Ovary (tissue), 7 donors: ENCODE measurements at regions not wholly inside any gene's neighbourhood (a gene's known extent, or its start where the extent isn't known, plus 50 kb on each side); places are given as distances from the start of the nearest gene placed in this dataset.

Experiments used
- DNase-seq, 5 donors: peaks; one replicate each; pipeline ENCODE4 v3.0.0-alpha.2; 2019 to 2020
- H3K27ac ChIP-seq, 2 donors: fragments of 200-600 bp; one replicate each; pipeline versions ENCODE4 v1.5.1 to v1.8.0; 2019 to 2022
- H3K27me3 ChIP-seq: fragments of 200-600 bp; one replicate; pipeline ENCODE4 v1.8.0; 2022
- H3K36me3 ChIP-seq: fragments of 200-600 bp; sonication (generic); one replicate; pipeline ENCODE4 v1.5.1; 2019
- H3K4me1 ChIP-seq: one replicate; pipeline ENCODE4 v1.8.1; 2013; ENCODE audit warnings: mild to moderate bottlenecking, moderate library complexity; ENCODE audit not compliant: insufficient read depth
- H3K4me3 ChIP-seq: fragments of 200-600 bp; sonication (generic); one replicate; pipeline ENCODE4 v1.5.1; 2017
- H3K9me3 ChIP-seq, 2 donors: fragments of 200-600 bp in 1 of 2; sonication (generic) in 1 of 2; one replicate each; pipeline versions ENCODE4 v1.5.1 to v1.8.1; 2013 to 2019; ENCODE audit warnings: mild to moderate bottlenecking in 1 of 2, moderate library complexity in 1 of 2
- EP300 ChIP-seq: sonication (generic); formaldehyde crosslinking; IDR thresholded peaks from one replicate; pipeline ENCODE4 v1.6.1; 2017; ENCODE audit warnings: antibody characterized with exemption
- POLR2A ChIP-seq: fragments of 450-650 bp; IDR thresholded peaks from one replicate; pipeline ENCODE4 v1.6.1; 2017; ENCODE audit warnings: antibody characterized with exemption, mild to moderate bottlenecking, moderate library complexity
- WGBS, 3 donors: extraction: QIAGEN DNeasy Blood & Tissue Kit in 1 of 3; methylation state at CpG; one replicate each; pipeline versions ENCODE4 v1.1.5 to v1.1.7; 2013 to 2017; 5-methylcytosine and 5-hydroxymethylcytosine counted together
- intact Hi-C, 4 donors: fragments of 100-400 bp; cut with DNase I; formaldehyde crosslinking; loops; one replicate each; pipeline versions ENCODE4 v1.11.0 to v1.15.1; 2022 to 2023
- TF ChIP-seq, protein P1 (sequence below), 3 donors: fragments of 450-650 bp in 2 of 3; fragments of 200-600 bp in 1 of 3; IDR thresholded peaks; one replicate each; pipeline versions ENCODE4 v1.5.1 to v1.8.0; 2016 to 2022; ENCODE audit warnings: antibody characterized with exemption in 3 of 3, mild to moderate bottlenecking in 1 of 3
- donor health status: DM: no; HTN: no; CAD: no; lungs with moderate emphysema.
- donor health status: DM: no; HTN: no; CAD: no.
- donor health status: Bipolar disorder and iron deficiency.
- donor health status: DM: no; HTN: no; CAD: no.
- donor health status: DM: yes; HTN: yes; CAD: no.

DNA sequence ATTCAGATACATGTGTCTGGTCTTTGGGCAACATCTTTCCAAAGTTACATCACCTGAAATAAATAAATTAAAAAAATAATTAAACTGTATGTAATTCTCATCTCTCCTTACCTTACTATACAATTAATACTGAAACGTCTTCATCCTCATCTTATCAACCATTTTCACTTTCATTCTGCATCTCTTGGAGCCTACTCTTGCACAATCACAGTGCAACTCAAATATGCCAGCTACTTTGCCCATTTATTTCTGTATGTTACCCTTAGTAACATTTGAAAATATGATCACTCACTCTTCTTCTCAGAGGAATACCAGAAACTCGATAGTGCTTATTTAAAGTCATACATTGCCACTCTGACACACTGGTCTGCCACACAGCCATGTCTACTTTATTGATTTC lies 1357.1 kb upstream of the CADM2 start:
- intact Hi-C loops = no loop called here
- DNase-seq = no peak
- Histone ChIP-seq H3K27me3 (no peaks in the 10 kb centered on the region), H3K27ac (no peak overlapping the region), H3K36me3 (no peaks in the 10 kb centered on the region), H3K9me3 (no peaks in the 10 kb centered on the region), H3K4me3 (no peak overlapping the region), H3K4me1 (no peaks in the 10 kb centered on the region)
- 70 to 78% (median 77%) methylated on average over 2 of the region's 2 CpGs for WGBS, 3 donors
- TF ChIP-seq EP300 (no peak), POLR2A (no peak)
- TF ChIP-seq, protein P1, sequence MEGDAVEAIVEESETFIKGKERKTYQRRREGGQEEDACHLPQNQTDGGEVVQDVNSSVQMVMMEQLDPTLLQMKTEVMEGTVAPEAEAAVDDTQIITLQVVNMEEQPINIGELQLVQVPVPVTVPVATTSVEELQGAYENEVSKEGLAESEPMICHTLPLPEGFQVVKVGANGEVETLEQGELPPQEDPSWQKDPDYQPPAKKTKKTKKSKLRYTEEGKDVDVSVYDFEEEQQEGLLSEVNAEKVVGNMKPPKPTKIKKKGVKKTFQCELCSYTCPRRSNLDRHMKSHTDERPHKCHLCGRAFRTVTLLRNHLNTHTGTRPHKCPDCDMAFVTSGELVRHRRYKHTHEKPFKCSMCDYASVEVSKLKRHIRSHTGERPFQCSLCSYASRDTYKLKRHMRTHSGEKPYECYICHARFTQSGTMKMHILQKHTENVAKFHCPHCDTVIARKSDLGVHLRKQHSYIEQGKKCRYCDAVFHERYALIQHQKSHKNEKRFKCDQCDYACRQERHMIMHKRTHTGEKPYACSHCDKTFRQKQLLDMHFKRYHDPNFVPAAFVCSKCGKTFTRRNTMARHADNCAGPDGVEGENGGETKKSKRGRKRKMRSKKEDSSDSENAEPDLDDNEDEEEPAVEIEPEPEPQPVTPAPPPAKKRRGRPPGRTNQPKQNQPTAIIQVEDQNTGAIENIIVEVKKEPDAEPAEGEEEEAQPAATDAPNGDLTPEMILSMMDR (IDR thresholded peaks at IDR 0.05) = no peak

GRCh38 chr3:83622526-83622925 lies 1336.3 kb upstream of the CADM2 start:
- Histone ChIP-seq H3K4me1 (no peaks in the 10 kb centered on the region), H3K36me3 (no peaks in the 10 kb centered on the region), H3K9me3 (no peaks in the 10 kb centered on the region), H3K27me3 (no peaks in the 10 kb centered on the region), H3K4me3 (no peak overlapping the region), H3K27ac (no peak overlapping the region)
- TF ChIP-seq, protein P1 (IDR thresholded peaks at IDR 0.05) = no peak
- TF ChIP-seq EP300 (no peak), POLR2A (no peak)
- intact Hi-C loops = no loop called here
- 86 to 91% (median 89%) methylated on average over 2 of the region's 2 CpGs for WGBS, 3 donors
- DNase-seq = no peak

DNA sequence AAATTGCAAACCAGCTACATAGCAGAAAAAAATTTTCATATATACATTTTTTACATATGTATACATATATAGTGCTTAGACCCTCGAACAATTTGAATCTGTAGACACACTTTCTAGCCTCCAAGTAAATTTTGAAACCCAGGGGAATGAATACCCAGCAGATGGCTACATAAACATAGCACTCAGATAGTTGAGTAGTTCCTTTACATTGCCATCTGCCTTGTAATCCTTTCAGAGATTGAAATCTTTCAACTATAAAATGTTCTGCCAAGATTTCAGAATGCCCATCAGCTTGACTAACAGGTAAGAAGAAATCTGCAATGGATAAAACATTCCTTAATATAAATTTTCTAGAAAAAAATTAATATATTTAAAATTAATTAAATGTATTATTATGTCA lies 1333.5 kb upstream of the CADM2 start:
- no peak overlapping the region for H3K4me3 ChIP-seq
- H3K27me3 ChIP-seq = no peaks in the 10 kb centered on the region
- TF ChIP-seq POLR2A (no peak), EP300 (no peak)
- TF ChIP-seq, protein P1 (IDR thresholded peaks at IDR 0.05) = no peak
- DNase-seq = no peak
- H3K36me3 ChIP-seq = no peaks in the 10 kb centered on the region
- no peaks in the 10 kb centered on the region for H3K4me1 ChIP-seq
- H3K27ac ChIP-seq = no peak overlapping the region
- intact Hi-C loops = no loop called here
- no peaks in the 10 kb centered on the region for H3K9me3 ChIP-seq
- 72 to 83% (median 83%) methylated on average over 1 of the region's 1 CpG for WGBS, 3 donors

DNA sequence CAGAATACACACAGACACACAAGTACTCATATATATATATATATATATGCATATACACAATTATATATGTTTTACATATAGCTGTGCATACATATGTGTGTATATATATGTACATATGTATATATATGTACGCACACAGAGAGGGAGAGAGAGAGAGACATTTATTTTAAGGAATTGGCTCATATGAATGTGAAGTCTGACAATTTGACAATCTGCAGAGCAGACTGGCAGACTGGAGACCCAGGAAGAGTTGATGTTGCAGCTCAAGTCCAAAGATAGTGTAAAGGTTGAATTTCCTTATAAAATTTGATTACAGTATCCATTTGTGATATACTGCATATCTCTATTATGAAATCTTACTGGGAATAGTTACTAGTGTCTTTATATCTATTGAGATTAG lies 1330.3 kb upstream of the CADM2 start:
- Histone ChIP-seq H3K27me3 (no peaks in the 10 kb centered on the region), H3K4me1 (no peaks in the 10 kb centered on the region), H3K4me3 (no peak overlapping the region), H3K36me3 (no peaks in the 10 kb centered on the region), H3K9me3 (no peaks in the 10 kb centered on the region), H3K27ac (no peak overlapping the region)
- 88 to 95% (median 95%) methylated on average over 1 of the region's 1 CpG for WGBS, 3 donors
- intact Hi-C loops = no loop called here
- DNase-seq = no peak
- TF ChIP-seq POLR2A = no peak
- TF ChIP-seq EP300 = no peak
- TF ChIP-seq, protein P1 (IDR thresholded peaks at IDR 0.05) = no peak

- TF ChIP-seq EP300 (no peak), POLR2A (no peak)
- TF ChIP-seq, protein P1 (IDR thresholded peaks at IDR 0.05) = no peak
- no peak for DNase-seq
- H3K4me1 ChIP-seq = no peaks in the 10 kb centered on the region
- H3K27me3 ChIP-seq = no peaks in the 10 kb centered on the region
- H3K9me3 ChIP-seq = no peaks in the 10 kb centered on the region
- H3K4me3 ChIP-seq = no peak overlapping the region
- H3K36me3 ChIP-seq = no peaks in the 10 kb centered on the region
- intact Hi-C loops = no loop called here
- no peak overlapping the region for H3K27ac ChIP-seq
Observed at GRCh38 chr3:83632526-83632925, 1326.3 kb upstream of the CADM2 start.
